H1 (cell line): ENCODE measurements at regions not wholly inside any gene's neighbourhood (a gene's known extent, or its start where the extent isn't known, plus 50 kb on each side); places are given as distances from the start of the nearest gene placed in this dataset.

Source experiments
- CHD2 ChIP-seq: IDR thresholded peaks from 2 replicates; pipeline ENCODE4 v1.6.1; 2012; ENCODE audit warnings: low read length, improper control_type of control experiment
- GABPA ChIP-seq: IDR thresholded peaks from 2 replicates; pipeline ENCODE4 v1.6.1; 2011; ENCODE audit warnings: mild to moderate bottlenecking, low read length, moderate library complexity, borderline replicate concordance; ENCODE audit not compliant: insufficient read depth

- TF ChIP-seq GABPA (no peak), CHD2 (no peak)
These were observed 440.8 kb upstream of the LRRTM4 start for GRCh38 chr2:77962943-77963342.
